ENCODE measurements at regions not wholly inside any gene's neighbourhood (a gene's known extent, or its start where the extent isn't known, plus 50 kb on each side); places are given as distances from the start of the nearest gene placed in this dataset.

DNA sequence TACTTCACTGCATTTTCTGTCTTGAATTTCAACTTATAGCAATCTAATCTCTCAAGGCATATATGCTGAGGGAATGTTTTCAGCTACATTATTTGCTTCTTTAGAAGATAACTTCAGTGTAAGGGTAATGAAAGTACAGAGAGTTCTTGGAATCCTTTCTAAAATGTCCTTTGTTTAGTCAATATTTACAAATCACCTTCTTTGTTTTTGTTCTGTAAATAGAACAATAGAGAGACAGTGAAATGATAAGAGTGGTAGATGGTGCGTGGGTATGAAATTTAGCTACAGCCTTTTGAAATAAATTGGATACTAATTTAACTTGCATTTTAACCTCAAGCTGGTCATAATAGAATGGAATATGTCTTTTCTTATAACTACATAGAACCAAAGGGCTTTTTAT is 171.1 kb upstream of the MARCKS start:
- no peaks in the 10 kb centered on the region for H3K27me3 Mint-ChIP-seq (ENCODE audit: insufficient read depth, low read depth, poor library complexity)
- Histone ChIP-seq H3K27ac (ENCODE audit: low read depth) (no peak overlapping the region), H2AFZ (no peak overlapping the region), H4K20me1 (replicated peaks; ENCODE audit: insufficient read depth) (no peaks in the 10 kb centered on the region), H3K36me3 (ENCODE audit: insufficient read depth) (no peaks in the 10 kb centered on the region), H3K9me2 (ENCODE audit: insufficient read depth) (no peaks in the 10 kb centered on the region), H3K4me3 (no peak overlapping the region), H3F3A (replicated peaks; ENCODE audit: low read depth) (no peaks in the 10 kb centered on the region), H3K4me1 (ENCODE audit: insufficient read depth) (no peaks in the 10 kb centered on the region; the same call in 1 of the 2 replicates), H3K79me2 (replicated peaks; ENCODE audit: insufficient read depth) (no peaks in the 10 kb centered on the region), H3K4me2 (no peak overlapping the region), H3K27me3 (ENCODE audit: insufficient read depth) (no peaks in the 10 kb centered on the region)
- ATAC-seq (no peak), DNase-seq (ENCODE audit: low spot score) (no peak)
- H3K36me3 Mint-ChIP-seq (ENCODE audit: low read depth): no peaks in the 10 kb centered on the region
- H3K4me3 Mint-ChIP-seq: no peak overlapping the region
- no peak overlapping the region for H3K27ac Mint-ChIP-seq
- H3K9me3 Mint-ChIP-seq: no peaks in the 10 kb centered on the region
- peaks cover 10% of the 10 kb centered on the region for H3K4me1 Mint-ChIP-seq
- TF ChIP-seq, protein P1, sequence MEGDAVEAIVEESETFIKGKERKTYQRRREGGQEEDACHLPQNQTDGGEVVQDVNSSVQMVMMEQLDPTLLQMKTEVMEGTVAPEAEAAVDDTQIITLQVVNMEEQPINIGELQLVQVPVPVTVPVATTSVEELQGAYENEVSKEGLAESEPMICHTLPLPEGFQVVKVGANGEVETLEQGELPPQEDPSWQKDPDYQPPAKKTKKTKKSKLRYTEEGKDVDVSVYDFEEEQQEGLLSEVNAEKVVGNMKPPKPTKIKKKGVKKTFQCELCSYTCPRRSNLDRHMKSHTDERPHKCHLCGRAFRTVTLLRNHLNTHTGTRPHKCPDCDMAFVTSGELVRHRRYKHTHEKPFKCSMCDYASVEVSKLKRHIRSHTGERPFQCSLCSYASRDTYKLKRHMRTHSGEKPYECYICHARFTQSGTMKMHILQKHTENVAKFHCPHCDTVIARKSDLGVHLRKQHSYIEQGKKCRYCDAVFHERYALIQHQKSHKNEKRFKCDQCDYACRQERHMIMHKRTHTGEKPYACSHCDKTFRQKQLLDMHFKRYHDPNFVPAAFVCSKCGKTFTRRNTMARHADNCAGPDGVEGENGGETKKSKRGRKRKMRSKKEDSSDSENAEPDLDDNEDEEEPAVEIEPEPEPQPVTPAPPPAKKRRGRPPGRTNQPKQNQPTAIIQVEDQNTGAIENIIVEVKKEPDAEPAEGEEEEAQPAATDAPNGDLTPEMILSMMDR (conservative IDR thresholded peaks at IDR 0.05; ENCODE audit: low read depth in 2 of 2): no peak
- TF ChIP-seq ZNF114 (CRISPR knock-in tag; IDR thresholded peaks at IDR 0.05) (no peak), STAT1 (IDR thresholded peaks at IDR 0.05; ENCODE audit: unreplicated experiment) (no peak), POLR2AphosphoS5 (IDR thresholded peaks at IDR 0.05; ENCODE audit: low read depth) (no peak), EZH2phosphoT487 (IDR thresholded peaks at IDR 0.05; ENCODE audit: unreplicated experiment) (no peak), EZH2 (IDR thresholded peaks at IDR 0.05; ENCODE audit: low read depth, unreplicated experiment) (no peak), JUNB (IDR thresholded peaks at IDR 0.05; ENCODE audit: unreplicated experiment) (no peak), CREB1 (CRISPR knock-in tag; IDR thresholded peaks at IDR 0.05; ENCODE audit: low read depth) (no peak), NANOG (IDR thresholded peaks at IDR 0.05; ENCODE audit: borderline replicate concordance) (no peak), ZNF331 (CRISPR knock-in tag; IDR thresholded peaks at IDR 0.05; ENCODE audit: low read depth) (no peak)
- TF ChIP-seq, protein P2, sequence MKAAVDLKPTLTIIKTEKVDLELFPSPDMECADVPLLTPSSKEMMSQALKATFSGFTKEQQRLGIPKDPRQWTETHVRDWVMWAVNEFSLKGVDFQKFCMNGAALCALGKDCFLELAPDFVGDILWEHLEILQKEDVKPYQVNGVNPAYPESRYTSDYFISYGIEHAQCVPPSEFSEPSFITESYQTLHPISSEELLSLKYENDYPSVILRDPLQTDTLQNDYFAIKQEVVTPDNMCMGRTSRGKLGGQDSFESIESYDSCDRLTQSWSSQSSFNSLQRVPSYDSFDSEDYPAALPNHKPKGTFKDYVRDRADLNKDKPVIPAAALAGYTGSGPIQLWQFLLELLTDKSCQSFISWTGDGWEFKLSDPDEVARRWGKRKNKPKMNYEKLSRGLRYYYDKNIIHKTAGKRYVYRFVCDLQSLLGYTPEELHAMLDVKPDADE (IDR thresholded peaks at IDR 0.05): no peak
- TF ChIP-seq, protein P3, sequence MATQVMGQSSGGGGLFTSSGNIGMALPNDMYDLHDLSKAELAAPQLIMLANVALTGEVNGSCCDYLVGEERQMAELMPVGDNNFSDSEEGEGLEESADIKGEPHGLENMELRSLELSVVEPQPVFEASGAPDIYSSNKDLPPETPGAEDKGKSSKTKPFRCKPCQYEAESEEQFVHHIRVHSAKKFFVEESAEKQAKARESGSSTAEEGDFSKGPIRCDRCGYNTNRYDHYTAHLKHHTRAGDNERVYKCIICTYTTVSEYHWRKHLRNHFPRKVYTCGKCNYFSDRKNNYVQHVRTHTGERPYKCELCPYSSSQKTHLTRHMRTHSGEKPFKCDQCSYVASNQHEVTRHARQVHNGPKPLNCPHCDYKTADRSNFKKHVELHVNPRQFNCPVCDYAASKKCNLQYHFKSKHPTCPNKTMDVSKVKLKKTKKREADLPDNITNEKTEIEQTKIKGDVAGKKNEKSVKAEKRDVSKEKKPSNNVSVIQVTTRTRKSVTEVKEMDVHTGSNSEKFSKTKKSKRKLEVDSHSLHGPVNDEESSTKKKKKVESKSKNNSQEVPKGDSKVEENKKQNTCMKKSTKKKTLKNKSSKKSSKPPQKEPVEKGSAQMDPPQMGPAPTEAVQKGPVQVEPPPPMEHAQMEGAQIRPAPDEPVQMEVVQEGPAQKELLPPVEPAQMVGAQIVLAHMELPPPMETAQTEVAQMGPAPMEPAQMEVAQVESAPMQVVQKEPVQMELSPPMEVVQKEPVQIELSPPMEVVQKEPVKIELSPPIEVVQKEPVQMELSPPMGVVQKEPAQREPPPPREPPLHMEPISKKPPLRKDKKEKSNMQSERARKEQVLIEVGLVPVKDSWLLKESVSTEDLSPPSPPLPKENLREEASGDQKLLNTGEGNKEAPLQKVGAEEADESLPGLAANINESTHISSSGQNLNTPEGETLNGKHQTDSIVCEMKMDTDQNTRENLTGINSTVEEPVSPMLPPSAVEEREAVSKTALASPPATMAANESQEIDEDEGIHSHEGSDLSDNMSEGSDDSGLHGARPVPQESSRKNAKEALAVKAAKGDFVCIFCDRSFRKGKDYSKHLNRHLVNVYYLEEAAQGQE (IDR thresholded peaks at IDR 0.05; ENCODE audit: unreplicated experiment): no peak
- TF ChIP-seq, protein P4, sequence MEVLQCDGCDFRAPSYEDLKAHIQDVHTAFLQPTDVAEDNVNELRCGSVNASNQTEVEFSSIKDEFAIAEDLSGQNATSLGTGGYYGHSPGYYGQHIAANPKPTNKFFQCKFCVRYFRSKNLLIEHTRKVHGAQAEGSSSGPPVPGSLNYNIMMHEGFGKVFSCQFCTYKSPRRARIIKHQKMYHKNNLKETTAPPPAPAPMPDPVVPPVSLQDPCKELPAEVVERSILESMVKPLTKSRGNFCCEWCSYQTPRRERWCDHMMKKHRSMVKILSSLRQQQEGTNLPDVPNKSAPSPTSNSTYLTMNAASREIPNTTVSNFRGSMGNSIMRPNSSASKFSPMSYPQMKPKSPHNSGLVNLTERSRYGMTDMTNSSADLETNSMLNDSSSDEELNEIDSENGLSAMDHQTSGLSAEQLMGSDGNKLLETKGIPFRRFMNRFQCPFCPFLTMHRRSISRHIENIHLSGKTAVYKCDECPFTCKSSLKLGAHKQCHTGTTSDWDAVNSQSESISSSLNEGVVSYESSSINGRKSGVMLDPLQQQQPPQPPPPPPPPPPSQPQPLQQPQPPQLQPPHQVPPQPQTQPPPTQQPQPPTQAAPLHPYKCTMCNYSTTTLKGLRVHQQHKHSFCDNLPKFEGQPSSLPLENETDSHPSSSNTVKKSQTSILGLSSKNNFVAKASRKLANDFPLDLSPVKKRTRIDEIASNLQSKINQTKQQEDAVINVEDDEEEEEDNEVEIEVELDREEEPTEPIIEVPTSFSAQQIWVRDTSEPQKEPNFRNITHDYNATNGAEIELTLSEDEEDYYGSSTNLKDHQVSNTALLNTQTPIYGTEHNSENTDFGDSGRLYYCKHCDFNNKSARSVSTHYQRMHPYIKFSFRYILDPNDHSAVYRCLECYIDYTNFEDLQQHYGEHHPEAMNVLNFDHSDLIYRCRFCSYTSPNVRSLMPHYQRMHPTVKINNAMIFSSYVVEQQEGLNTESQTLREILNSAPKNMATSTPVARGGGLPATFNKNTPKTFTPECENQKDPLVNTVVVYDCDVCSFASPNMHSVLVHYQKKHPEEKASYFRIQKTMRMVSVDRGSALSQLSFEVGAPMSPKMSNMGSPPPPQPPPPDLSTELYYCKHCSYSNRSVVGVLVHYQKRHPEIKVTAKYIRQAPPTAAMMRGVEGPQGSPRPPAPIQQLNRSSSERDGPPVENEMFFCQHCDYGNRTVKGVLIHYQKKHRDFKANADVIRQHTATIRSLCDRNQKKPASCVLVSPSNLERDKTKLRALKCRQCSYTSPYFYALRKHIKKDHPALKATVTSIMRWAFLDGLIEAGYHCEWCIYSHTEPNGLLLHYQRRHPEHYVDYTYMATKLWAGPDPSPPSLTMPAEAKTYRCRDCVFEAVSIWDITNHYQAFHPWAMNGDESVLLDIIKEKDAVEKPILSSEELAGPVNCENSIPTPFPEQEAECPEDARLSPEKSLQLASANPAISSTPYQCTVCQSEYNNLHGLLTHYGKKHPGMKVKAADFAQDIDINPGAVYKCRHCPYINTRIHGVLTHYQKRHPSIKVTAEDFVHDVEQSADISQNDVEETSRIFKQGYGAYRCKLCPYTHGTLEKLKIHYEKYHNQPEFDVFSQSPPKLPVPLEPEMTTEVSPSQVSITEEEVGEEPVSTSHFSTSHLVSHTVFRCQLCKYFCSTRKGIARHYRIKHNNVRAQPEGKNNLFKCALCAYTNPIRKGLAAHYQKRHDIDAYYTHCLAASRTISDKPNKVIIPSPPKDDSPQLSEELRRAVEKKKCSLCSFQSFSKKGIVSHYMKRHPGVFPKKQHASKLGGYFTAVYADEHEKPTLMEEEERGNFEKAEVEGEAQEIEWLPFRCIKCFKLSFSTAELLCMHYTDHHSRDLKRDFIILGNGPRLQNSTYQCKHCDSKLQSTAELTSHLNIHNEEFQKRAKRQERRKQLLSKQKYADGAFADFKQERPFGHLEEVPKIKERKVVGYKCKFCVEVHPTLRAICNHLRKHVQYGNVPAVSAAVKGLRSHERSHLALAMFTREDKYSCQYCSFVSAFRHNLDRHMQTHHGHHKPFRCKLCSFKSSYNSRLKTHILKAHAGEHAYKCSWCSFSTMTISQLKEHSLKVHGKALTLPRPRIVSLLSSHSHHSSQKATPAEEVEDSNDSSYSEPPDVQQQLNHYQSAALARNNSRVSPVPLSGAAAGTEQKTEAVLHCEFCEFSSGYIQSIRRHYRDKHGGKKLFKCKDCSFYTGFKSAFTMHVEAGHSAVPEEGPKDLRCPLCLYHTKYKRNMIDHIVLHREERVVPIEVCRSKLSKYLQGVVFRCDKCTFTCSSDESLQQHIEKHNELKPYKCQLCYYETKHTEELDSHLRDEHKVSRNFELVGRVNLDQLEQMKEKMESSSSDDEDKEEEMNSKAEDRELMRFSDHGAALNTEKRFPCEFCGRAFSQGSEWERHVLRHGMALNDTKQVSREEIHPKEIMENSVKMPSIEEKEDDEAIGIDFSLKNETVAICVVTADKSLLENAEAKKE (CRISPR knock-in tag; IDR thresholded peaks at IDR 0.05): no peak
